T-cell (primary cell): ENCODE measurements at regions not wholly inside any gene's neighbourhood (a gene's known extent, or its start where the extent isn't known, plus 50 kb on each side); places are given as distances from the start of the nearest gene placed in this dataset.

Experiments
- ATAC-seq, 4 experiments: fragments of 200-7000 bp in 3 of 4; fragments of 150-1000 bp in 1 of 4; cut with Tn5 transposase; replicated peaks in 1 of 4; 1 replicate in 3 of 4; 2 replicates in 1 of 4; pipeline ENCODE4 v1.10.0; 2021; ENCODE audit warnings: moderate library complexity in 3 of 4, mild to moderate bottlenecking in 2 of 4, moderate number of reproducible peaks in 1 of 4
- CTCF ChIA-PET, 2 donors: fragments of 300-600 bp; sonication (Branson Sonifier 250); formaldehyde crosslinking; loops; one replicate each; lab custom pipeline; 2022; ENCODE audit warnings: antibody characterized with exemption in 2 of 2; lab: Charles Lee
- POLR2A ChIA-PET, 2 donors: fragments of 300-600 bp; sonication (Branson Sonifier 250); formaldehyde crosslinking; loops; one replicate each; lab custom pipeline; 2022; ENCODE audit warnings: antibody characterized with exemption in 2 of 2; lab: Charles Lee
- DNase-seq, 35 experiments: peaks; one replicate each; pipeline versions ENCODE4 v3.0.0 to v3.0.0-alpha.2; 2013 to 2023
- H3K27ac ChIP-seq: one replicate; pipeline ENCODE4 v1.5.1; 2013; ENCODE audit warnings: low read length
- H3K27me3 ChIP-seq, 2 experiments: replicated peaks in 1 of 2; 1 replicate in 1 of 2; 2 replicates in 1 of 2; pipeline versions ENCODE4 v1.6.1 to v1.7.0; 2013; ENCODE audit warnings: low read length in 1 of 2, mixed read lengths in 1 of 2; ENCODE audit not compliant: control insufficient read depth in 2 of 2, insufficient read depth in 2 of 2; ENCODE audit errors: extremely low read depth in 1 of 2
- H3K36me3 ChIP-seq, 2 donors: 1 replicate in 1 of 2; 2 replicates in 1 of 2; pipeline versions ENCODE4 v1.6.1 to v1.7.0; 2013; ENCODE audit warnings: low read length in 1 of 2; ENCODE audit not compliant: control insufficient read depth in 2 of 2, insufficient read depth in 1 of 2; ENCODE audit errors: extremely low read depth in 1 of 2
- H3K4me1 ChIP-seq, 2 experiments: 1 replicate in 1 of 2; 2 replicates in 1 of 2; pipeline versions ENCODE4 v1.6.1 to v1.7.0; 2013; ENCODE audit warnings: low read length in 2 of 2, mixed read lengths in 1 of 2; ENCODE audit not compliant: insufficient read depth in 2 of 2, control insufficient read depth in 1 of 2; ENCODE audit errors: extremely low read depth in 1 of 2
- H3K4me3 ChIP-seq, 2 donors: 1 replicate in 1 of 2; 2 replicates in 1 of 2; pipeline versions ENCODE4 v1.5.1 to v1.7.0; 2013; ENCODE audit warnings: mild to moderate bottlenecking in 2 of 2, low read length in 1 of 2, moderate library complexity in 1 of 2; ENCODE audit not compliant: control insufficient read depth in 1 of 2; ENCODE audit errors: extremely low read depth in 1 of 2
- H3K9me3 ChIP-seq: 2 replicates; pipeline ENCODE4 v1.7.0; 2013
- H3K27ac Mint-ChIP-seq, 2 donors: one replicate each; pipeline ENCODE4 v1.8.0; 2020 to 2021; ENCODE audit warnings: mild to moderate bottlenecking in 2 of 2, mixed read lengths in 2 of 2
- H3K27me3 Mint-ChIP-seq, 2 donors: one replicate each; pipeline ENCODE4 v1.8.0; 2021 to 2022; ENCODE audit warnings: mixed read lengths in 2 of 2
- H3K36me3 Mint-ChIP-seq: one replicate; pipeline ENCODE4 v1.8.0; 2021; ENCODE audit warnings: mixed read lengths
- H3K4me1 Mint-ChIP-seq, 3 donors: one replicate each; pipeline ENCODE4 v1.8.0; 2020 to 2022; ENCODE audit warnings: mixed read lengths in 3 of 3, mild to moderate bottlenecking in 1 of 3
- H3K4me3 Mint-ChIP-seq, 3 donors: one replicate each; pipeline ENCODE4 v1.8.0; 2020 to 2022; ENCODE audit warnings: mild to moderate bottlenecking in 3 of 3, mixed read lengths in 3 of 3, moderate library complexity in 3 of 3
- H3K9me3 Mint-ChIP-seq, 3 donors: one replicate each; pipeline ENCODE4 v1.8.0; 2020 to 2022; ENCODE audit warnings: mixed read lengths in 3 of 3
- whole genome bisulfite sequencing: methylation state at CpG from one replicate; pipeline ENCODE4 v1.1.5; 2013; ENCODE audit warnings: missing lambda C conversion rate; ENCODE audit not compliant: insufficient coverage; 5-methylcytosine and 5-hydroxymethylcytosine counted together

DNA sequence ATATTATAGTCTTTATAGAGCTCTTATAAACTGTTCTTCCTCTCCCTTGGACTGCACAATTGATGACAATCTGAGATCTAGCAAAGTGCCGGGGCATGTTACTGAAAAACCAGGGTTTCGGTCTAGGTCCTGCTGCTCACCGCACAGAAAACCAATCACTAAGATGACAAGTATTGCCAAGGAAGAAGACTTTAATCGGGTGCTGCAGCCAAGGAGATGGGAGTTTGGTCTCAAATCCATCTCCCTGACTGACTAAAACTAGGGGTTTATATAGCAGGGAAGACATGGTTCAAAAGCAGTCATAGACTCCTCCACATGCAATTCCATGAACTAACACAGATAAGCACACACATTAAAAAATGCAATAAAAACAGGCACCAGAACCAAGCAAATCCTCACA, 390.6 kb downstream of the NFIB start:
- DNase-seq (no peak), ATAC-seq (no peak)
- Histone ChIP-seq H3K9me3 (no peaks in the 10 kb centered on the region), H3K27ac (no peak overlapping the region), H3K36me3 (no peaks in the 10 kb centered on the region), H3K27me3 (no peaks in the 10 kb centered on the region), H3K4me1 (no peaks in the 10 kb centered on the region), H3K4me3 (no peak overlapping the region)
- H3K9me3 Mint-ChIP-seq: peaks cover 8 to 11% (median 9%) of the 10 kb centered on the region in 3 donors
- H3K36me3 Mint-ChIP-seq: no peaks in the 10 kb centered on the region
- H3K4me3 Mint-ChIP-seq: no peak overlapping the region
- ChIA-PET CTCF (no interaction called here), POLR2A (no interaction called here)
- H3K4me1 Mint-ChIP-seq: no peaks in the 10 kb centered on the region
- H3K27ac Mint-ChIP-seq: no peak overlapping the region
- H3K27me3 Mint-ChIP-seq: no peaks in the 10 kb centered on the region
- 60% methylated on average over 1 of the region's 4 CpGs for WGBS

DNA sequence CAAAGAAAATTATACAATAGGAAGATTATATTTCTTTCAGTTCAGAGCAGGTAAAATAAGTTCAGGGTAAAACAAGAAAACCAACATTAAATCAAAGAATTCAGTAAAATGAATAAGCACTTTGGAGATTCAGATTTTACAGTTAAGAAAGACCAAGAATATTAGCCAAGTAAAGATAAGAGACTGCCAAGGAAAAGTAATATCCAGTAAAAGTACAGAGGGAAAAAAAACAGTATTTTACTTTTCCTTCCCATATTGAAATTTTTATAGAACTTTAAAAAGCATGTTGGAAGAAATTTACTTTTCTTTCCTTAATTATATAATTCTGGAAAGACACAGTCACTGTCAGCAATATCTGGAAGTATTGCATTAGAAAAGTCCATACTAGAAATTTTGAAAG, 393.4 kb downstream of the NFIB start:
- Histone ChIP-seq H3K36me3 (no peaks in the 10 kb centered on the region), H3K27ac (no peak overlapping the region), H3K27me3 (no peaks in the 10 kb centered on the region), H3K4me1 (no peaks in the 10 kb centered on the region), H3K4me3 (no peak overlapping the region), H3K9me3 (no peaks in the 10 kb centered on the region)
- H3K36me3 Mint-ChIP-seq: no peaks in the 10 kb centered on the region
- H3K4me3 Mint-ChIP-seq: no peak overlapping the region
- ATAC-seq (no peak), DNase-seq (no peak)
- H3K27me3 Mint-ChIP-seq: no peaks in the 10 kb centered on the region
- peaks cover 0 to 12% (median 9%) of the 10 kb centered on the region in 3 donors for H3K9me3 Mint-ChIP-seq
- ChIA-PET POLR2A (no interaction called here), CTCF (no interaction called here)
- no peak overlapping the region for H3K27ac Mint-ChIP-seq
- H3K4me1 Mint-ChIP-seq: no peaks in the 10 kb centered on the region

GRCh38 chr9:13919401-13919800, 394.5 kb downstream of the NFIB start:
- no peak overlapping the region for H3K27ac Mint-ChIP-seq
- Histone ChIP-seq H3K4me3 (no peak overlapping the region), H3K27ac (no peak overlapping the region), H3K27me3 (no peaks in the 10 kb centered on the region), H3K4me1 (no peaks in the 10 kb centered on the region), H3K36me3 (no peaks in the 10 kb centered on the region), H3K9me3 (no peaks in the 10 kb centered on the region)
- ChIA-PET POLR2A (no interaction called here), CTCF (no interaction called here)
- H3K27me3 Mint-ChIP-seq: no peaks in the 10 kb centered on the region
- peaks cover 0 to 12% (median 9%) of the 10 kb centered on the region in 3 donors for H3K9me3 Mint-ChIP-seq
- H3K36me3 Mint-ChIP-seq: no peaks in the 10 kb centered on the region
- no peak for ATAC-seq
- 83% methylated on average over 1 of the region's 2 CpGs for WGBS
- no peaks in the 10 kb centered on the region for H3K4me1 Mint-ChIP-seq
- H3K4me3 Mint-ChIP-seq: no peak overlapping the region
- no peak for DNase-seq

DNA sequence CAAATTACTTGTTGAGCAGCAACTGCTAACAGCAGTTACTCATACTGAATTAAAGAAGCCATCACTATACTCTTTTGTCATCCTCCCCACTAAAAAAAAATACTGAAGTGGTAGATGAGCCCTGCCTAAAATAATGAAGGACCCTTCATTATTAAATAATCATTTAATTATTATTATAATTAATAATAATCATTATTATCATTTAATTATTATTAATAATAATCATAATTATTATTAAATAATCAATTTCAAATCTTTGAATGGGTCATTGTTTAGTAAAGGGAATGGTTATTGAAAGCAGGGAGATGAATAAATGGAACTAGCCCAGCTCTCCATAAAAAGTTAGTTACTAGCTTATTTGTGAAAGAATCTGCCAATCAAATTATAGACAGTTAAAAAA, 396.4 kb downstream of the NFIB start:
- peaks cover 0 to 8% (median 7%) of the 10 kb centered on the region in 3 donors for H3K9me3 Mint-ChIP-seq
- H3K9me3 ChIP-seq: no peaks in the 10 kb centered on the region
- no peaks in the 10 kb centered on the region for H3K27me3 Mint-ChIP-seq
- ChIA-PET CTCF (no interaction called here), POLR2A (no interaction called here)
- H3K4me1 Mint-ChIP-seq: no peaks in the 10 kb centered on the region
- H3K36me3 Mint-ChIP-seq: no peaks in the 10 kb centered on the region
- ATAC-seq (no peak), DNase-seq (no peak)
- no peak overlapping the region for H3K4me3 ChIP-seq
- H3K36me3 ChIP-seq: no peaks in the 10 kb centered on the region
- H3K27ac ChIP-seq: no peak overlapping the region
- no peaks in the 10 kb centered on the region for H3K27me3 ChIP-seq
- no peak overlapping the region for H3K4me3 Mint-ChIP-seq
- H3K27ac Mint-ChIP-seq: no peak overlapping the region
- no peaks in the 10 kb centered on the region for H3K4me1 ChIP-seq

DNA sequence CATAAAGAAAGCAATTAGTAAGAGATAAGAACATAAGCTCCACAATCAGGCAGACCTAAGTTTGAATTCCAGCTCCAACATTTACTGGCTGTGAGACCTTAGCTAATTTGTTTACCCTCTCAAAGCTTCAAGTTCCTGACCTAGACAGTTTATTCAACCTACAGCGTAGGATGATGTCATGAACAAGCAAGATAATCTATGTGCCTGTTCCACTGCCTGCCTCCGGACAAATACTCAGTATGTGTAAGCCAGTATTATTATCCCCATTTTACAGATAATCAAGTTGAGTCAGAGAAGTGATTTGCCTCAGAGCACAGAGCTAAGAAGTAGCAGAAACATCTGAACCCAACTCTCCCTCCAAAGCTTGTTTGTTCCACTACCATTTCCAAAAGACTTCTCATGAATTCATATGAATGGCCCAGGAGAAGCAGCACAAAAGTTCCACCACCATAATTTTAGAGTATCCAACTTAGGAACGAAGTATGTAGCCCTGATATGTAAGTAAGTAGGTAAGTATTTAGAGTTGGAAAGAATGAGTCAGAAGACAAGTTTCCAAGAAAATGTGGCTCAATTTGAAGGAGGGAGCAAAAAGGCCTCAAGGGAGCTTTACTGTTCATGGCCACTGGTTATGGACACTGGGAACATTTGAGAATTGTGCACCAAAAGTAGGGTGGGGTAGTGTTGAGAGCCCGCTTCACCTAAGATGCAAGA, 398.2 kb downstream of the NFIB start:
- Mint-ChIP-seq H3K27ac (no peak overlapping the region), H3K4me1 (no peaks in the 10 kb centered on the region), H3K27me3 (no peaks in the 10 kb centered on the region), H3K36me3 (no peaks in the 10 kb centered on the region), H3K4me3 (no peak overlapping the region), H3K9me3 (peaks cover 0 to 8% (median 7%) of the 10 kb centered on the region in 3 donors)
- ChIA-PET CTCF (no interaction called here), POLR2A (no interaction called here)
- Histone ChIP-seq H3K4me1 (no peaks in the 10 kb centered on the region), H3K4me3 (no peak overlapping the region), H3K36me3 (no peaks in the 10 kb centered on the region), H3K27me3 (no peaks in the 10 kb centered on the region), H3K27ac (no peak overlapping the region), H3K9me3 (no peaks in the 10 kb centered on the region)
- DNase-seq (no peak), ATAC-seq (no peak)
- WGBS: no CpG with 5 or more reads among the region's 4 CpGs

GRCh38 chr9:13915131-13915530, 398.8 kb downstream of the NFIB start:
- H3K27me3 Mint-ChIP-seq: no peaks in the 10 kb centered on the region
- WGBS: no CpG with 5 or more reads among the region's 1 CpG
- H3K27ac Mint-ChIP-seq: no peak overlapping the region
- H3K36me3 Mint-ChIP-seq: no peaks in the 10 kb centered on the region
- ATAC-seq: no peak
- DNase-seq: no peak
- ChIA-PET POLR2A (no interaction called here), CTCF (no interaction called here)
- no peaks in the 10 kb centered on the region for H3K36me3 ChIP-seq
- no peaks in the 10 kb centered on the region for H3K4me1 ChIP-seq
- H3K4me1 Mint-ChIP-seq: no peaks in the 10 kb centered on the region
- no peak overlapping the region for H3K4me3 Mint-ChIP-seq
- H3K27me3 ChIP-seq: no peaks in the 10 kb centered on the region
- no peak overlapping the region for H3K4me3 ChIP-seq
- H3K9me3 Mint-ChIP-seq: peaks cover 0 to 8% (median 5%) of the 10 kb centered on the region in 3 donors
- no peaks in the 10 kb centered on the region for H3K9me3 ChIP-seq
- no peak overlapping the region for H3K27ac ChIP-seq

DNA sequence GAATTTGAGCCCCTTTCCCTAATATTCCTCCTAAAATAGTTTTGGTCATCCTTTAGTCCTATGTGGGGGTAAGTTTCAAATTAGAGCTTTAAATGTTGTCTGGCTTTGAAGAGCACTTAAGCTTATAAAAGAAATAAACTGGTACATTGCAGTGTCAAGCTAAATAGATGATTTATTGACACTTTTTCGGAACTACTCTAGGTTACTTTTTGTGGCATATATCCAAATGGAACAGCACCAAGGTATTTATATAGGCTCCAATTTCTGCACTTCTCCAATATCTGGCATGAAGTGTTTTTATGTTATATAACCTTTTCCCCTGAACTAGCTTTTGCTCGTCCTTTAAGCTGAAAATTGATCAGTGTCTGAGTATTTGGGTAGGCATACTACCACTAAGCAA, 402.5 kb downstream of the NFIB start:
- H3K4me1 ChIP-seq: no peaks in the 10 kb centered on the region
- DNase-seq: no peak
- H3K36me3 Mint-ChIP-seq: no peaks in the 10 kb centered on the region
- WGBS: no CpG with 5 or more reads among the region's 2 CpGs
- H3K4me3 Mint-ChIP-seq: no peak overlapping the region
- no peak for ATAC-seq
- H3K27me3 Mint-ChIP-seq: no peaks in the 10 kb centered on the region
- H3K9me3 ChIP-seq: no peaks in the 10 kb centered on the region
- no peaks in the 10 kb centered on the region for H3K27me3 ChIP-seq
- CTCF ChIA-PET: no interaction called here
- peaks cover 0 to 8% (median 5%) of the 10 kb centered on the region in 3 donors for H3K9me3 Mint-ChIP-seq
- no peaks in the 10 kb centered on the region for H3K4me1 Mint-ChIP-seq
- POLR2A ChIA-PET: no interaction called here
- H3K36me3 ChIP-seq: no peaks in the 10 kb centered on the region
- no peak overlapping the region for H3K27ac ChIP-seq
- H3K4me3 ChIP-seq: no peak overlapping the region
- H3K27ac Mint-ChIP-seq: no peak overlapping the region
